ENCODE measurements at regions not wholly inside any gene's neighbourhood (a gene's known extent, or its start where the extent isn't known, plus 50 kb on each side); places are given as distances from the start of the nearest gene placed in this dataset.

DNA sequence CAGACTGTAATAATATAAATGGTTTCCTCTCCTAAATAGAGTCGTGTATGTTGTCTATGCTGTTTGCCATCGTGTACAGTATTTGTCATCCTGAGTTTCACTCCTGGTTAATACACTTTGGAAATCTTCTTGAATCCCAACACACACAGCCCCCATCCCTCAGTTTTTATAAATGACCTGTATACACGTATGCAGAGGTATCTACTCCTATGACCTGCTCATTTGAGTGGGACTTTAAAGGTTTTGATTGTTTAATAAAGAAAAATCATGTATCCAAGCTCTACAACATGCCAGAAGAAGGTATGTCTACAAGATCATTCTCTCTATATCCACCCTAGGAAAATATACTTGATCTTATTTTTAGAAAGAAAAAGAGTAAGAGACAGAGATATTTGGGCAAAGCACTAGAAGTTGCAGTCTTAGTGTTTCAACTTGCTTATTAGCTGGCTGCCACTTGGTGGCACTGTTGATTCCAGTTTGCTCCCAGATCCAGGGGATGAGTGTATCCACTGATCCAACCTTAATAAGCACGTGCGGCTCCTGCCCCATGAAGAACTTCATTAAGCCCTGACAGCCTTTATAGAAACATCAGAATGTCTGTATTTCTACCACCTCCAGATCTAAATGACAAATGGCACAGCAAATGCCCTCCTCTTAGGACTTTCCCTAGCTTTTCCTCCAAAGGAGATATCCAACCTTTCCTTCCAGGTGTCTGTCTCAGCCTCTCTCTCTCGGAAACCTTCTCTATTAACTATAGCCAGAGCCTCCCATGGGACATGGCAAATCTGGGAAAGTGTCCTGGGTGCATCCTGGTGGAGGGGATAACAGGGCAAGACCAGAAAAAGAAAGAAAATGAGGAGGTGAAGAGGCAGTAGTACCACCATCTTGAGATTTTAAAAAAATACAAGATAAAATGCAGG is 181.6 kb upstream of the NEBL start:
- CTCF ChIA-PET: interaction anchor here (0.5 kb wide), 1 partner anchor 361 kb away, joined by 3 read pairs; no protein-coding TSS in a partner anchor
- POLR2A ChIA-PET: no interaction called here

GRCh38 chr10:21077681-21078080 is 180.6 kb upstream of the NEBL start:
- POLR2A ChIA-PET: no interaction called here
- CTCF ChIA-PET: no interaction called here

GRCh38 chr10:21076381-21076780 is 179.3 kb upstream of the NEBL start:
- ChIA-PET CTCF (interaction anchor here (0.7 kb wide), 1 partner anchor 1972 kb away, joined by 3 read pairs; no protein-coding TSS in a partner anchor), POLR2A (no interaction called here)

- ChIA-PET POLR2A (no interaction called here), CTCF (interaction anchor here (0.6 kb wide), 1 partner anchor 756 kb away, joined by 4 read pairs; no protein-coding TSS in a partner anchor)
Observed at GRCh38 chr10:21075880-21076279, 178.8 kb upstream of the NEBL start.

DNA sequence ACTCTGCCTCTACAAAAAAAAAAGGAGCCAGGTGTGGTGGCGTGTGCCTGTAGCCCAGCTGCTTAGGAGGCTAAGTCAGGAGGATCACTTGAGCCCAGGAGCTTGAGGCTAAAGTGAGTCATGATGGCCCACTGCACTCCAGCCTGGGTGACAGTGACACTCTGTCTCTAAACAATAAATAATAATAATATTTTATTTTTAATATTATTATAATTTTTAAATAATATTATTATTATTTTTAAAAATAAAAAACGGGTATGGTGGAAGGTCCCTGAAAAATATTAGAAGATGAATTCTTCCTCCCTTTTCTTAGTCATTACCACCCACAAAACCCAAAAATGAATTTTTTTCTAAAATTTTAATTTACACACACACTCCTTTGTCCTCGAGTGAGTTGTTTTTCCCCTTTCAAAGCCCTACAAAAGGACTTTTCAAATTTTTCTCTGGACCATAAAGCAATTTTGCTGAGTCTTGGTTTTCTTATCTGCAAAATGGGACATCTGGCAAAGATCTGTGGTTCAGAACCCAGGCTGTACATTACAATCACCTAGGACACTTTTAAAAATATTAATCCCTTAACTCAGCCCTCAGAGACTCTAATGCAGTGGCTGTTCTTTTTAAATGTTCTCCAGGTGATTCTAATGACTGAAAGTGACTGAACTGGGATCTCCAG is 174.0 kb upstream of the NEBL start:
- ChIA-PET CTCF (no interaction called here), POLR2A (no interaction called here)

DNA sequence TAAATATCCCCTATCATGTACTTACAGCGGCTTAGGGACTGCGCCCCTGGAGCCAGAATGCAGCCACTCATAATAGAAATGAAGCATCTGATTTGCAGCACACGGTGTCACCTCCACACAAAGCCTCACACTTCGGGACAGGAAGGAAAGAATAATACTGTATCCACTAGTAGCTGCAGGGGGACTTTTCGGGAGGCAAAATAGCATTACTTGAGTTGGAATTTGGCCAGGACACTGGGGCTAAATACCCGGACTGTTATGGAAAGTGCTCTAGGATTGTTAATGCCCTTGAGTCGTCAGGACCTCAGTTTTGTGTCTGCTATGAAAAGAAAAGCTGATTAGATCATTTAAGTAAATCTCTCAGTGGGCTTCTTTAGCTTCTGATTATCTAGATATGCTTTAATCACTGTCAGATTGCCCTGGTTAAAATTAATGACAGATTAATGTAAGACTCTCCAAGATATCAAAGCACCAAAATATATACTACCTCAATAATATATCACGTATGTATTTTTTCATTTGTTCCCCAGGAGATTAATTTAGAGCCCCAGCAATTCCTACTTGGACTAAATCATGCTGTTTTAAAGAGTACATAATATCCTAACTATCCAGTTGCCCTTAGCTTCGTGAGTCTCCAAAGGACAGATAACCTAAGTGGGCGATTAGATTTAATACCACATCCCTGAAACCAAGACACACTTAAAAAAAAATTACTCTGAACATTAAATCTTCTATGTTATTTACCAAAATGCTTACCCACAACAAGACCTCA is 173.0 kb upstream of the NEBL start:
- ChIA-PET CTCF (no interaction called here), POLR2A (no interaction called here)

- ChIA-PET CTCF (interaction anchor here (0.6 kb wide), 1 partner anchor 692 kb away, joined by 4 read pairs; no protein-coding TSS in a partner anchor), POLR2A (no interaction called here)
Observed at GRCh38 chr10:21069278-21069677, 172.2 kb upstream of the NEBL start.

- ChIA-PET POLR2A (no interaction called here), CTCF (no interaction called here)
Observed at GRCh38 chr10:21068026-21068656, 171.0 kb upstream of the NEBL start.

- ChIA-PET POLR2A (no interaction called here), CTCF (no interaction called here)
Observed at GRCh38 chr10:21065621-21066248, 168.6 kb upstream of the NEBL start.

- ChIA-PET POLR2A (no interaction called here), CTCF (no interaction called here)
Observed at GRCh38 chr10:21061982-21062381, 164.9 kb upstream of the NEBL start.

DNA sequence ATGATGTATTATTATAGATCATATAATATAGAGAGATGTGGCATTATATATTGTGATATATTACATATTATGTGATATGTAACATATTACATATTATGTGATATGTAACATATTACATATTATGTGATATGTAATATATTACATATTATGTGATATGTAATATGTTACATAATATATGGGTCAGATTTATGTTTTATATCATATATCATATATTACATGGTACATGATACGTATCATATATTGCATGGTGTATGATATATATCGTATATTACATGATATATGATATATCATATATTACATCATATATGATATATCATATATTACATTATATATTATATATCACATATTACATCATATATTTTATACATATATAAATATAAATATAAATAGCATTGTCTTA is 164.1 kb upstream of the NEBL start:
- ChIA-PET CTCF (no interaction called here), POLR2A (no interaction called here)

- CTCF ChIA-PET: no interaction called here
- POLR2A ChIA-PET: no interaction called here
Observed at GRCh38 chr10:21060626-21061025, 163.5 kb upstream of the NEBL start.

- ChIA-PET POLR2A (no interaction called here), CTCF (no interaction called here)
Observed at GRCh38 chr10:21057989-21058388, 160.9 kb upstream of the NEBL start.

GRCh38 chr10:21057436-21057835 is 160.3 kb upstream of the NEBL start:
- CTCF ChIA-PET: no interaction called here
- POLR2A ChIA-PET: no interaction called here

DNA sequence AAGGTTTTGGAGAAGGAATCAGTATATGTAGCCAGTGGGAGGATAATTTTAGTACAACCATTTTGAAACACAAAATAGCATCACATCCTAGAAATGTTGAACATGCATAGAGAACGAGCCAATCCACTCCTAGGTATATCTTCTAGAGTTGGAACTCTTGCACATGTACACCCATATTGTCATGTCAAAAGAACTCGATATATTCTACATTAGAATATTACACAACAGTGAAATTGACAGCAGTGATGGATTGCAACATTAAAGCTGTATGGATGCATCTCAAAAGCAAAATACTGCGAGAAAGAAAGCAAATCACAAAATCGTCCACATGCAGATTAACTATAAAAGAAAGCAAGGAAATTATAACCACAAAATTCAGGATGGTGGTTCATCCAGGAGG is 159.3 kb upstream of the NEBL start:
- CTCF ChIA-PET: no interaction called here
- POLR2A ChIA-PET: no interaction called here

DNA sequence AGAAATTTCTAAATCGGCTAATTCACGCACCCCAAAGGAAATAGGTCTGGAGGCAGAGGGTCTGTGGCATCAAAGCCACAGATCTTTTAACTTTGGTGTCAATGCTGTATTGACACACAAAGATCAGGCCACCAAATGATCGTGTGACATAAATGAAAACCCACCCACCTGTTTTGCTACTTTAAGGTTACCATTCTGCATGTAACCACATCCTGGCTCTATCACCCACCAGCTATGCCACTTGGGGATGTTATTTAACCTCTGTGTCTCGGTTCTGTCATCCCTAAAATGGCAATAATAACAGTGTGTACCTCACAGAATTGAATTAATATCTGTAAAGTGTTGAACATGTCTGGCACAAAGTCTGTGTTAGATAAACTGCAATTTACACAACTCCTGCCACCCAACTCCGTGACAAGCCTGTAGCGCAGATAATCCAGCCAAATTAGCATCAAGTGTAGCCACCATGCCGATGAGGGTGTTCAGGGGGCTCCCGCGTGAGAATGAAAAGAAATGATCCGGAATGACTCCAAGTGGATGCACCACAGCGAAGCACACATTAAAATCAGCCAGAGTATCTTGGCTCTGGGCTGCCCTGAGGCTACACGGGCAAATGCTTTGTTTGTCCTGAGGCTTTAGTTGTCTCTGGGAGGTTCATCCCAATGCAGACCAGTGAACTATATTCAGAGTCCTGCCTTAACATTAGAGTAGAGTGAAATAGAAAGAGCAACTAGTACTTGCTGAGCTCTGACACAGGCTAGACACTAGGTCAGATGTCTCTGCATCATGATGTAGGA is 158.4 kb upstream of the NEBL start:
- CTCF ChIA-PET: no interaction called here

DNA sequence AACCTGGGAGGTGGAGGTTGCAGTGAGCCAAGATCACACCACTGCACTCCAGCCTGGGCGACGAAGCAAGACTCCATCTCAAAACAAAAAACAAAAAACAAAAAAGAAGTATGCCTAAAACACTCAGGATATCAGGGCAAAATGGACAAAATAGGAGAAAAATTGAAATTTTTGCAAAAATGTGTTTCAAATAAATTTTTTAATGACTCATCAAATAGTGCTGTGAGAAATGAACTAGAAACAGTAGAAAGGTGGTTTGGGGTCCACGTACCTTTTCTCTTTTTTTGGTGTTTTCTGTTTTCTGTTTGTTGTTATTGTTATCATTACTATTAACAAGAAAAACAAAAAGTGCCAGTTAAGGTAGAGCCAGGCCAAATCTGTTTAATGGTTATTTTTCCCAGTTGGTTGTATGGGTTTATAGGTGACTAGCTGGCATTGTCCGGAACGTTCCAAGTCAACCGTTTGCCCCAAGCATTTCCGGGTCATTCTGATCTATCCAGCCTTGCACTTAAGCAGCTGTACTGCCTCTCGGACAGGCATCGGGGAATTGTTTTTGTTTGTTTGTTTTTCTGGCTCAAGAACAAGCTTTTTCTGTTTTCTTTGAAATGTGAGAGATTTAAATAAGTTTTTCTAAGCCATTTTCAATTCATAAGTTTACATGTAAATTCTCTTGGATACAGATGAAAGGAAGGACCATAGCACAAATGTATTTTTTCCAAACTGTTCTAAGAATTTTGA is 157.0 kb upstream of the NEBL start:
- ChIA-PET CTCF (no interaction called here), POLR2A (no interaction called here)

More for the DNA sequence above, 158.4 kb upstream of the NEBL start:
- POLR2A ChIA-PET: no interaction called here

DNA sequence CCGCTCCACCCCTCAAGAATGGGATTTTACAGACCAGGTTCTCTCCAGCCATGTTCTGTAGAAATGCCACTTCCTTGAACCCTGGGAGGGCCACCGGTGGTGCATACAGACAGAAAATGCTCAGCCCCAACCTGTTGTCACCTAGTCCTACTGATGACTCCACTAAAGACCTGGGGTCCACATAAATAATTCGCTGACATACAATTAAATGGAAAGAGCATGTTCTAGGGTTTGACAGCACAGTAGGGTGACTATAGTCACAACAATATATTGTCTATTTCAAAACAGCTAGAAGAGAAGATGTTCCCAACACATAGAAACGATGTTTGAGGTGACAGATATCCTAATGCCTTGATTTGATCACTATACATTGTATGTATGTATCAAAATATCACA is 155.6 kb upstream of the NEBL start:
- ChIA-PET POLR2A (no interaction called here), CTCF (no interaction called here)
